GM23338 (cell line): ENCODE measurements at regions not wholly inside any gene's neighbourhood (a gene's known extent, or its start where the extent isn't known, plus 50 kb on each side); places are given as distances from the start of the nearest gene placed in this dataset.

Experiments used
- CREB1 ChIP-seq: fragments of 250-450 bp; sonication (Bioruptor Pico); IDR thresholded peaks from 2 replicates; pipeline ENCODE4 v1.5.0; 2020; ENCODE audit warnings: low read depth, mild to moderate bottlenecking, moderate library complexity
- CTCF ChIP-seq, 2 experiments: fragments of 200-600 bp in 1 of 2; sonication (generic) in 1 of 2; conservative IDR thresholded peaks; 2 replicates each; pipeline versions ENCODE4 v1.5.1 to v1.6.1; 2016 to 2017; ENCODE audit warnings: antibody characterized with exemption in 2 of 2, low read depth in 2 of 2, mild to moderate bottlenecking in 2 of 2, moderate library complexity in 1 of 2
- ETS1 ChIP-seq: IDR thresholded peaks from 2 replicates; pipeline ENCODE4 v1.6.1; 2016; ENCODE audit warnings: antibody characterized with exemption
- EZH2 ChIP-seq: fragments of 200-600 bp; sonication (generic); IDR thresholded peaks from one replicate; pipeline ENCODE4 v1.8.0; 2017; ENCODE audit warnings: antibody characterized with exemption, mild to moderate bottlenecking, low read depth; ENCODE audit not compliant: unreplicated experiment
- EZH2phosphoT487 ChIP-seq: fragments of 200-600 bp; sonication (generic); IDR thresholded peaks from one replicate; pipeline ENCODE4 v1.8.1; 2018; ENCODE audit warnings: antibody characterized with exemption; ENCODE audit not compliant: unreplicated experiment
- JUNB ChIP-seq: IDR thresholded peaks from one replicate; pipeline ENCODE4 v1.6.1; 2016; ENCODE audit warnings: antibody characterized with exemption; ENCODE audit not compliant: unreplicated experiment
- NANOG ChIP-seq: IDR thresholded peaks from 2 replicates; pipeline ENCODE4 v1.6.1; 2016; ENCODE audit warnings: antibody characterized with exemption, borderline replicate concordance
- POLR2AphosphoS5 ChIP-seq: IDR thresholded peaks from 2 replicates; pipeline ENCODE4 v1.6.1; 2016; ENCODE audit warnings: antibody characterized with exemption, low read depth
- STAT1 ChIP-seq: IDR thresholded peaks from one replicate; pipeline ENCODE4 v1.6.1; 2016; ENCODE audit warnings: antibody characterized with exemption; ENCODE audit not compliant: unreplicated experiment
- ZNF331 ChIP-seq: fragments of 250-450 bp; sonication (Bioruptor Pico); IDR thresholded peaks from 2 replicates; pipeline ENCODE4 v1.5.0; 2020; ENCODE audit warnings: low read depth, mild to moderate bottlenecking, moderate library complexity
- TF ChIP-seq, protein P1 (sequence below): IDR thresholded peaks from one replicate; pipeline ENCODE4 v1.6.1; 2018; ENCODE audit warnings: antibody characterized with exemption; ENCODE audit not compliant: unreplicated experiment

DNA sequence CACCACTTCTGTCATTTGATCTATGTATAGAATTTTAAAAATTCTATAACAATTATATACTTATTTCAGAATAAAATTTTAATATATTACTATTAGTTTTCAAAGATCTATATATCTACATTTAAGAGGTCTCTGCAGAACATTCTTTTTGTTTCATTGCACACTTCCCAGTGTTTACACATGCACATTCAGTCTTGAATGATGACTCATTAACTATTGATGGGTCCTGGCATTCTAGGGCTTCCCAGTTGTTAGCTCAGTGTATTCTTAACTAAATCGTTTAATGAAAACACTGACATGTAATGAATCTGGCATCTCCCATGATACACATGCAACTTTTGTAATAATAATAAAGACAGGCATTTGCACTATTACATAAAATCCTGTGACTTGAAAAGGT lies 324.6 kb downstream of the KLF12 start:
- TF ChIP-seq CTCF (conservative IDR thresholded peaks at IDR 0.05; ENCODE audit: low read depth in 2 of 2): no peak
- TF ChIP-seq EZH2phosphoT487: no peak
- TF ChIP-seq JUNB: no peak
- no peak for TF ChIP-seq EZH2
- TF ChIP-seq CREB1 (CRISPR knock-in tag): no peak
- no peak for TF ChIP-seq POLR2AphosphoS5
- TF ChIP-seq NANOG: no peak
- TF ChIP-seq, protein P1, sequence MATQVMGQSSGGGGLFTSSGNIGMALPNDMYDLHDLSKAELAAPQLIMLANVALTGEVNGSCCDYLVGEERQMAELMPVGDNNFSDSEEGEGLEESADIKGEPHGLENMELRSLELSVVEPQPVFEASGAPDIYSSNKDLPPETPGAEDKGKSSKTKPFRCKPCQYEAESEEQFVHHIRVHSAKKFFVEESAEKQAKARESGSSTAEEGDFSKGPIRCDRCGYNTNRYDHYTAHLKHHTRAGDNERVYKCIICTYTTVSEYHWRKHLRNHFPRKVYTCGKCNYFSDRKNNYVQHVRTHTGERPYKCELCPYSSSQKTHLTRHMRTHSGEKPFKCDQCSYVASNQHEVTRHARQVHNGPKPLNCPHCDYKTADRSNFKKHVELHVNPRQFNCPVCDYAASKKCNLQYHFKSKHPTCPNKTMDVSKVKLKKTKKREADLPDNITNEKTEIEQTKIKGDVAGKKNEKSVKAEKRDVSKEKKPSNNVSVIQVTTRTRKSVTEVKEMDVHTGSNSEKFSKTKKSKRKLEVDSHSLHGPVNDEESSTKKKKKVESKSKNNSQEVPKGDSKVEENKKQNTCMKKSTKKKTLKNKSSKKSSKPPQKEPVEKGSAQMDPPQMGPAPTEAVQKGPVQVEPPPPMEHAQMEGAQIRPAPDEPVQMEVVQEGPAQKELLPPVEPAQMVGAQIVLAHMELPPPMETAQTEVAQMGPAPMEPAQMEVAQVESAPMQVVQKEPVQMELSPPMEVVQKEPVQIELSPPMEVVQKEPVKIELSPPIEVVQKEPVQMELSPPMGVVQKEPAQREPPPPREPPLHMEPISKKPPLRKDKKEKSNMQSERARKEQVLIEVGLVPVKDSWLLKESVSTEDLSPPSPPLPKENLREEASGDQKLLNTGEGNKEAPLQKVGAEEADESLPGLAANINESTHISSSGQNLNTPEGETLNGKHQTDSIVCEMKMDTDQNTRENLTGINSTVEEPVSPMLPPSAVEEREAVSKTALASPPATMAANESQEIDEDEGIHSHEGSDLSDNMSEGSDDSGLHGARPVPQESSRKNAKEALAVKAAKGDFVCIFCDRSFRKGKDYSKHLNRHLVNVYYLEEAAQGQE: no peak
- TF ChIP-seq STAT1: no peak
- no peak for TF ChIP-seq ETS1
- no peak for TF ChIP-seq ZNF331 (CRISPR knock-in tag)
